ENCODE measurements at regions not wholly inside any gene's neighbourhood (a gene's known extent, or its start where the extent isn't known, plus 50 kb on each side); places are given as distances from the start of the nearest gene placed in this dataset.

- no peak for TF ChIP-seq MYC (IDR thresholded peaks at IDR 0.05; ENCODE audit: low read depth, low read length)
- no peak for TF ChIP-seq CTCF (IDR thresholded peaks at IDR 0.05; ENCODE audit: extremely low read depth in 1 of 2, insufficient read depth in 1 of 2, low read depth in 1 of 2, low read length in 2 of 2)
- no peak for TF ChIP-seq EZH2 (IDR thresholded peaks at IDR 0.05; ENCODE audit: borderline replicate concordance, low read depth, low read length, severe bottlenecking)
- no peak for TF ChIP-seq JUN (IDR thresholded peaks at IDR 0.05; ENCODE audit: borderline replicate concordance, insufficient read depth, insufficient read length, low read depth)
- no peak for TF ChIP-seq POLR2A (IDR thresholded peaks at IDR 0.05; ENCODE audit: low read depth, low read length)
- no peak for TF ChIP-seq POLR2AphosphoS5 (IDR thresholded peaks at IDR 0.05; ENCODE audit: insufficient read depth, low read depth, low read length)
- no peak for TF ChIP-seq MAX (IDR thresholded peaks at IDR 0.05; ENCODE audit: insufficient read depth, insufficient read length)
- no peak for TF ChIP-seq GATA2 (IDR thresholded peaks at IDR 0.05; ENCODE audit: insufficient read depth, insufficient read length, low read depth, low read length)
Observed at GRCh38 chr6:114445846-114446245, 103.0 kb upstream of the HS3ST5 start.
